ENCODE measurements at regions not wholly inside any gene's neighbourhood (a gene's known extent, or its start where the extent isn't known, plus 50 kb on each side); places are given as distances from the start of the nearest gene placed in this dataset.
"Not testable (repeated sequence)": the region's sequence is repeated elsewhere in the genome, so short reads cannot be mapped to it uniquely, and the experiment has no call there.

GRCh38 chr6:145279551-145279950 lies 455.8 kb downstream of the EPM2A start:
- Mint-ChIP-seq H3K4me1 (ENCODE audit: low read depth) (peaks cover 17% of the 10 kb centered on the region), H3K36me3 (ENCODE audit: low read depth) (no peaks in the 10 kb centered on the region), H3K9me3 (no peaks in the 10 kb centered on the region; the same call in 1 of the 2 replicates), H3K27ac (no peak overlapping the region), H3K4me3 (no peak overlapping the region), H3K27me3 (ENCODE audit: insufficient read depth) (peaks cover 1% of the 10 kb centered on the region; the same call in 1 of the 2 replicates)
- no peak for DNase-seq
- TF ChIP-seq, protein P1, sequence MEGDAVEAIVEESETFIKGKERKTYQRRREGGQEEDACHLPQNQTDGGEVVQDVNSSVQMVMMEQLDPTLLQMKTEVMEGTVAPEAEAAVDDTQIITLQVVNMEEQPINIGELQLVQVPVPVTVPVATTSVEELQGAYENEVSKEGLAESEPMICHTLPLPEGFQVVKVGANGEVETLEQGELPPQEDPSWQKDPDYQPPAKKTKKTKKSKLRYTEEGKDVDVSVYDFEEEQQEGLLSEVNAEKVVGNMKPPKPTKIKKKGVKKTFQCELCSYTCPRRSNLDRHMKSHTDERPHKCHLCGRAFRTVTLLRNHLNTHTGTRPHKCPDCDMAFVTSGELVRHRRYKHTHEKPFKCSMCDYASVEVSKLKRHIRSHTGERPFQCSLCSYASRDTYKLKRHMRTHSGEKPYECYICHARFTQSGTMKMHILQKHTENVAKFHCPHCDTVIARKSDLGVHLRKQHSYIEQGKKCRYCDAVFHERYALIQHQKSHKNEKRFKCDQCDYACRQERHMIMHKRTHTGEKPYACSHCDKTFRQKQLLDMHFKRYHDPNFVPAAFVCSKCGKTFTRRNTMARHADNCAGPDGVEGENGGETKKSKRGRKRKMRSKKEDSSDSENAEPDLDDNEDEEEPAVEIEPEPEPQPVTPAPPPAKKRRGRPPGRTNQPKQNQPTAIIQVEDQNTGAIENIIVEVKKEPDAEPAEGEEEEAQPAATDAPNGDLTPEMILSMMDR (IDR thresholded peaks at IDR 0.05) = no peak

DNA sequence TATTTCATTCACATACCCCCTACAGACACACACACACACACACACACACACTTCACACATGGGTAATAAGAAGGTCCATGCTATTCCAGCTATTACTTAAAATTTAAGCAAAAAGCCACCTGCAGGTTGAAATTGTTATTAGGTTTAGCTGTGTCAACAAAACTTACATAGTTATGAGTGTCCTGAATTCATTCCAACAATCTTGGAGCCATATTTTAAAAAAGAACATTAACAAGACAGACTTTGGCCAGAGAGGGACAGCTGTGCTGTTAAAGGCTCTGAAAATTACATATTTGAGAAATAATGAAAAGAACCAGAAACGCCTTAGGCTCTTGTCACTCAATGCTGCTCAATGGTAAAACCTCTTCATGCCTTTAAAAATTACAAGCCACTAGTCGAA lies 455.3 kb downstream of the EPM2A start:
- Mint-ChIP-seq H3K27ac (no peak overlapping the region), H3K27me3 (ENCODE audit: insufficient read depth) (peaks cover 1% of the 10 kb centered on the region; the same call in 1 of the 2 replicates), H3K4me1 (ENCODE audit: low read depth) (peaks cover 17% of the 10 kb centered on the region), H3K9me3 (no peaks in the 10 kb centered on the region; the same call in 1 of the 2 replicates), H3K4me3 (no peak overlapping the region), H3K36me3 (ENCODE audit: low read depth) (no peaks in the 10 kb centered on the region)
- no peak for DNase-seq
- TF ChIP-seq, protein P1 (IDR thresholded peaks at IDR 0.05) = no peak

GRCh38 chr6:145283209-145283608 lies 452.1 kb downstream of the EPM2A start:
- not testable (repeated sequence) for H3K27me3 Mint-ChIP-seq (ENCODE audit: insufficient read depth); DNase-seq; H3K4me3 Mint-ChIP-seq; H3K9me3 Mint-ChIP-seq; H3K4me1 Mint-ChIP-seq (ENCODE audit: low read depth); H3K36me3 Mint-ChIP-seq (ENCODE audit: low read depth); H3K27ac Mint-ChIP-seq

DNA sequence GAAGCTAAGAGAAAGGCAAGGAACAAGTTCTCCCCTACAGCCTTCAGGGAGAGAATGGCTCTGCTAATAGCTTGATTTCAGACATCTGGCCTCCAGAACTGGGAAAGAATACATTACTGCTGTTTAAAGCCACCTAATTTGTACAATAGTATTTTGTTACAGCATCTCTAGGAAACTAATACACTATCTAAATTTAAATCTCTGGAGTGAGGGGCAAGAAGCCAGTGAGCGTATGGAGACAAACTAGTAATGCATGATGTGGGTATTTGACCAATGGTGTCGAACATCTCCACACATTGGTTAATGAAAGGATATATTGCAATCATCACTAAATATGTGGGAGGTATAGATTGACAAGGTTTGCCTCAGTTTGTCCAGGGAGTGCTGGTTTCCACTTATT lies 451.5 kb downstream of the EPM2A start:
- H3K27ac Mint-ChIP-seq = no peak overlapping the region
- H3K4me1 Mint-ChIP-seq (ENCODE audit: low read depth) = peaks cover under 1% of the 10 kb centered on the region; the same call in 1 of the 2 replicates
- no peak overlapping the region for H3K4me3 Mint-ChIP-seq
- DNase-seq = no peak
- H3K9me3 Mint-ChIP-seq = no peaks in the 10 kb centered on the region; the same call in 1 of the 2 replicates
- H3K36me3 Mint-ChIP-seq (ENCODE audit: low read depth) = no peaks in the 10 kb centered on the region
- H3K27me3 Mint-ChIP-seq (ENCODE audit: insufficient read depth) = peaks cover 1% of the 10 kb centered on the region; the same call in 1 of the 2 replicates
- TF ChIP-seq, protein P1 (IDR thresholded peaks at IDR 0.05) = no peak

DNA sequence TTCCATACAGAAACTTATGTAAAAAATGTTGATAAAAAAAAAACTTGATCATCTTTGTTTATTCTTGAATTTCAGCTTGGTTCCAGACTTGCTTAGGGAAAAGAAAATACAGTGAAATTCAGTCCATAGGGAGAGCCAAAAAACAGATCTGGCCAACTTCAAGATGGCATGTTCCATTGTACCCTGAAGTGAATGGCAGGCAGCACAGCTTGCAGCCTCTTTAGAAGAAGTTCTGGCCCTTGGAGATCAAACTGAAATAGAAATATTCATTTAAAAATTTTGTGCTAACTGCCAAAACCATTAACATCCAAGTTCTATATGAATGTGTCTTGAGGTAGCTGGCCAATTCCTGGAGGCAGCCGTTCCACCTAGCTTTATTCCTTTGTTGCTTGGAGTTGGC lies 448.4 kb downstream of the EPM2A start:
- Mint-ChIP-seq H3K36me3 (ENCODE audit: low read depth) (no peaks in the 10 kb centered on the region), H3K27me3 (ENCODE audit: insufficient read depth) (peaks cover 5% of the 10 kb centered on the region; the same call in 1 of the 2 replicates), H3K4me3 (no peak overlapping the region), H3K9me3 (peaks cover 6% of the 10 kb centered on the region; the same call in 1 of the 2 replicates), H3K4me1 (ENCODE audit: low read depth) (no peaks in the 10 kb centered on the region), H3K27ac (no peak overlapping the region)
- no peak for DNase-seq
- TF ChIP-seq, protein P1 (IDR thresholded peaks at IDR 0.05) = no peak

DNA sequence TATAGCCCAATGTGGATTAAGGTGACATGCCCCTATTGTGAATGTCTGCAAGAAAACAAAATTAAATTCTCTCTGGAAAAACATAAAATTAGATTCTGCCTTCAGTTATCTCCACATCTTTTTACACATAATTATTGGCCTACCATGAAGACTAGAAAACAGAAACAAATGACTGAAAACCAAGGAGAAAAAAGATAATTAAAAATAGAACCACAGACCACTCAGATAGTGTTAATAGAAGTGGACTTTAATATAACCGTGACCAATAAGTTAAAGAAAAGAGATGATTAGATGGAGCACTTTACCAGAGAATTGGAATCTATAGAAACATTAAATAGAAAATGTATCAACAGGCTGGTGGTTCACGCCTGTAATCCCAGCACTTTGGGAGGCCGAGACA lies 445.7 kb downstream of the EPM2A start:
- no peaks in the 10 kb centered on the region for H3K36me3 Mint-ChIP-seq (ENCODE audit: low read depth)
- no peaks in the 10 kb centered on the region for H3K4me1 Mint-ChIP-seq (ENCODE audit: low read depth)
- DNase-seq = no peak
- peaks cover 6% of the 10 kb centered on the region; the same call in 1 of the 2 replicates for H3K9me3 Mint-ChIP-seq
- H3K27me3 Mint-ChIP-seq (ENCODE audit: insufficient read depth) = peaks cover 4% of the 10 kb centered on the region; the same call in 1 of the 2 replicates
- no peak overlapping the region for H3K27ac Mint-ChIP-seq
- no peak overlapping the region for H3K4me3 Mint-ChIP-seq
- TF ChIP-seq, protein P1 (IDR thresholded peaks at IDR 0.05) = no peak

Measured in HFFc6 (cell line).